WTC11 (cell line): ENCODE measurements at regions not wholly inside any gene's neighbourhood (a gene's known extent, or its start where the extent isn't known, plus 50 kb on each side); places are given as distances from the start of the nearest gene placed in this dataset.

Experiments
- AR ChIP-seq: fragments of 250-450 bp; sonication (Bioruptor Pico); IDR thresholded peaks from 2 replicates; pipeline ENCODE4 v1.9.0; 2021; ENCODE audit warnings: mild to moderate bottlenecking
- ATF2 ChIP-seq: sonication (generic); formaldehyde crosslinking; IDR thresholded peaks from 2 replicates; pipeline ENCODE4 v1.8.1; 2022; ENCODE audit warnings: low read depth, missing genetic modification reagents, borderline replicate concordance
- CTCF ChIP-seq: fragments of 200-600 bp; IDR thresholded peaks from 2 replicates; pipeline ENCODE4 v1.8.0; 2022; ENCODE audit warnings: antibody characterized with exemption
- ESRRA ChIP-seq: sonication (generic); formaldehyde crosslinking; IDR thresholded peaks from 2 replicates; pipeline ENCODE4 v1.8.1; 2022; ENCODE audit warnings: mild to moderate bottlenecking, missing genetic modification reagents, borderline replicate concordance
- JUN ChIP-seq: sonication (generic); formaldehyde crosslinking; IDR thresholded peaks from 2 replicates; pipeline ENCODE4 v1.8.0; 2023; ENCODE audit warnings: mild to moderate bottlenecking, missing genetic modification reagents
- NR2C2 ChIP-seq: sonication (generic); formaldehyde crosslinking; IDR thresholded peaks from 2 replicates; pipeline ENCODE4 v1.8.0; 2022; ENCODE audit warnings: mild to moderate bottlenecking, missing genetic modification reagents
- PREB ChIP-seq: sonication (generic); formaldehyde crosslinking; IDR thresholded peaks from 2 replicates; pipeline ENCODE4 v1.8.1; 2022; ENCODE audit warnings: mild to moderate bottlenecking, missing genetic modification reagents, moderate library complexity, borderline replicate concordance
- SP1 ChIP-seq: sonication (generic); formaldehyde crosslinking; conservative IDR thresholded peaks from 2 replicates; pipeline ENCODE4 v1.8.1; 2022; ENCODE audit warnings: missing genetic modification reagents
- STAT6 ChIP-seq: sonication (generic); formaldehyde crosslinking; conservative IDR thresholded peaks from 2 replicates; pipeline ENCODE4 v1.8.1; 2023; ENCODE audit warnings: mild to moderate bottlenecking, low read depth, missing genetic modification reagents, moderate library complexity
- ZBTB21 ChIP-seq: sonication (generic); formaldehyde crosslinking; IDR thresholded peaks from 2 replicates; pipeline ENCODE4 v1.8.1; 2023; ENCODE audit warnings: mild to moderate bottlenecking, missing genetic modification reagents, borderline replicate concordance
- ZBTB43 ChIP-seq: sonication (generic); formaldehyde crosslinking; IDR thresholded peaks from 2 replicates; pipeline ENCODE4 v1.8.1; 2023; ENCODE audit warnings: mild to moderate bottlenecking, missing genetic modification reagents
- ZNF121 ChIP-seq: sonication (generic); formaldehyde crosslinking; IDR thresholded peaks from 2 replicates; pipeline ENCODE4 v1.8.0; 2023; ENCODE audit warnings: missing genetic modification reagents

- TF ChIP-seq JUN (CRISPR knock-in tag) (no peak), CTCF (no peak), SP1 (no peak), AR (CRISPR knock-in tag) (no peak), ZBTB43 (no peak), ZBTB21 (CRISPR knock-in tag) (no peak), NR2C2 (no peak), ZNF121 (no peak), STAT6 (CRISPR knock-in tag) (no peak), PREB (CRISPR knock-in tag) (no peak), ESRRA (CRISPR knock-in tag) (no peak), ATF2 (CRISPR knock-in tag) (no peak)
Observed at GRCh38 chr9:82780017-82780416, 282.9 kb downstream of the RASEF start.
